Panc1 (cell line): ENCODE measurements at regions not wholly inside any gene's neighbourhood (a gene's known extent, or its start where the extent isn't known, plus 50 kb on each side); places are given as distances from the start of the nearest gene placed in this dataset.

Experiments
- CTCF ChIP-seq: fragments of 450-650 bp; IDR thresholded peaks from 2 replicates; pipeline ENCODE4 v1.5.1; 2017; ENCODE audit warnings: mild to moderate bottlenecking
- SIN3A ChIP-seq: IDR thresholded peaks from 2 replicates; pipeline ENCODE4 v1.6.1; 2012; ENCODE audit warnings: low read depth, mild to moderate bottlenecking, low read length, moderate library complexity, borderline replicate concordance; ENCODE audit not compliant: insufficient read depth

- TF ChIP-seq CTCF (no peak), SIN3A (no peak)
These were observed 678.8 kb downstream of the DIPK2A start for GRCh38 chr3:144650380-144650779.
